Transverse colon (tissue), 3 donors: ENCODE measurements at regions not wholly inside any gene's neighbourhood (a gene's known extent, or its start where the extent isn't known, plus 50 kb on each side); places are given as distances from the start of the nearest gene placed in this dataset.

ENCODE experiments used
- CTCF ChIP-seq, 5 experiments: fragments of 200-600 bp in 3 of 5; fragments of 450-650 bp in 2 of 5; sonication (generic) in 3 of 5; IDR thresholded peaks; 1 replicate in 2 of 5; 2 replicates in 3 of 5; pipeline ENCODE4 v1.5.1; 2016 to 2017; ENCODE audit warnings: antibody characterized with exemption in 5 of 5, inconsistent platforms in 3 of 5, mild to moderate bottlenecking in 2 of 5, moderate library complexity in 1 of 5
- POLR2A ChIP-seq: fragments of 450-650 bp; IDR thresholded peaks from one replicate; pipeline ENCODE4 v1.6.1; 2016; ENCODE audit warnings: antibody characterized with exemption, mild to moderate bottlenecking, moderate library complexity

GRCh38 chr3:182019926-182020325 lies 308.2 kb downstream of the SOX2 start:
- no peak for TF ChIP-seq CTCF (IDR thresholded peaks at IDR 0.05)
- TF ChIP-seq POLR2A = no peak
